ENCODE measurements at regions not wholly inside any gene's neighbourhood (a gene's known extent, or its start where the extent isn't known, plus 50 kb on each side); places are given as distances from the start of the nearest gene placed in this dataset.
A peak's percentile ranks its signal among the peaks of the same experiment; 100 is the strongest.

GRCh38 chr3:42345811-42346210, 64.6 kb downstream of the LYZL4 start:
- DNase-seq (ENCODE audit: low read depth), result no peak

- no peak for DNase-seq (ENCODE audit: low read depth)
Observed at GRCh38 chr3:42340466-42340865, 69.9 kb downstream of the LYZL4 start.

- DNase-seq (ENCODE audit: low read depth), result no peak
Observed at GRCh38 chr3:42339321-42339720, 71.1 kb downstream of the LYZL4 start.

- peak; percentile 0 for DNase-seq (ENCODE audit: low read depth)
Observed at GRCh38 chr3:42336103-42336502, 70.1 kb upstream of the CCK start.

GRCh38 chr3:42317137-42317536, 51.2 kb upstream of the CCK start:
- DNase-seq (ENCODE audit: low read depth), result no peak
